H9 (cell line): ENCODE measurements at regions not wholly inside any gene's neighbourhood (a gene's known extent, or its start where the extent isn't known, plus 50 kb on each side); places are given as distances from the start of the nearest gene placed in this dataset.

Experiments
- DNase-seq: peaks from one replicate; pipeline ENCODE4 v3.0.0-alpha.2; 2017
- H2AFZ ChIP-seq: one replicate; pipeline ENCODE4 v1.6.1; 2013; ENCODE audit warnings: mild to moderate bottlenecking, low read length, control low read depth, moderate library complexity
- H2AK5ac ChIP-seq: 2 replicates; pipeline ENCODE4 v1.6.1; 2013; ENCODE audit warnings: low read length, control low read depth, mixed read lengths; ENCODE audit not compliant: insufficient read length
- H2BK120ac ChIP-seq: one replicate; pipeline ENCODE4 v1.6.1; 2013; ENCODE audit warnings: low read depth, mild to moderate bottlenecking, low read length, control low read depth, inconsistent platforms; ENCODE audit not compliant: poor library complexity, severe bottlenecking
- H2BK12ac ChIP-seq: 2 replicates; pipeline ENCODE4 v1.6.1; 2013; ENCODE audit warnings: low read length, control low read depth, mixed read lengths, low read depth; ENCODE audit not compliant: insufficient read length
- H2BK15ac ChIP-seq: 2 replicates; pipeline ENCODE4 v1.6.1; 2013; ENCODE audit warnings: low read depth, low read length, control low read depth
- H2BK20ac ChIP-seq: one replicate; pipeline ENCODE4 v1.6.1; 2013; ENCODE audit warnings: low read depth, mild to moderate bottlenecking, low read length, control low read depth, inconsistent platforms; ENCODE audit not compliant: poor library complexity, severe bottlenecking
- H2BK5ac ChIP-seq: 2 replicates; pipeline ENCODE4 v1.6.1; 2013; ENCODE audit warnings: low read length, control low read depth, mixed read lengths; ENCODE audit not compliant: insufficient read length
- H3K14ac ChIP-seq: 2 replicates; pipeline ENCODE4 v1.6.1; 2013; ENCODE audit warnings: low read length, control low read depth; ENCODE audit not compliant: insufficient read depth
- H3K18ac ChIP-seq: 2 replicates; pipeline ENCODE4 v1.6.1; 2013; ENCODE audit warnings: low read depth, mild to moderate bottlenecking, mixed read lengths, low read length, control low read depth; ENCODE audit not compliant: insufficient read length
- H3K23ac ChIP-seq: 2 replicates; pipeline ENCODE4 v1.6.1; 2013; ENCODE audit warnings: low read length, control low read depth, mixed read lengths, low read depth; ENCODE audit not compliant: insufficient read length
- H3K23me2 ChIP-seq: 2 replicates; pipeline ENCODE4 v1.6.1; 2013; ENCODE audit warnings: low read depth, mild to moderate bottlenecking, mixed read lengths, low read length, control low read depth; ENCODE audit not compliant: insufficient read length, poor library complexity, severe bottlenecking
- H3K27ac ChIP-seq: 2 replicates; pipeline ENCODE4 v1.5.1; 2013; ENCODE audit warnings: low read length, control low read depth, mixed read lengths, low read depth; ENCODE audit not compliant: insufficient read length
- H3K27me3 ChIP-seq: 2 replicates; pipeline ENCODE4 v1.6.1; 2013; ENCODE audit warnings: low read length, control low read depth, inconsistent platforms; ENCODE audit not compliant: insufficient read depth
- H3K4ac ChIP-seq: 2 replicates; pipeline ENCODE4 v1.6.1; 2013; ENCODE audit warnings: low read depth, mild to moderate bottlenecking, control low read depth, inconsistent platforms, low read length, moderate library complexity
- H3K4me1 ChIP-seq: 2 replicates; pipeline ENCODE4 v1.6.1; 2013; ENCODE audit warnings: low read length, control low read depth, inconsistent platforms; ENCODE audit not compliant: insufficient read depth
- H3K4me2 ChIP-seq: 2 replicates; pipeline ENCODE4 v1.6.1; 2013; ENCODE audit warnings: low read length, control low read depth, mixed read lengths; ENCODE audit not compliant: insufficient read length, insufficient read depth
- H3K56ac ChIP-seq: 2 replicates; pipeline ENCODE4 v1.6.1; 2013; ENCODE audit warnings: low read depth, mild to moderate bottlenecking, mixed read lengths, low read length, control low read depth; ENCODE audit not compliant: insufficient read length
- H3K79me1 ChIP-seq: 2 replicates; pipeline ENCODE4 v1.6.1; 2013; ENCODE audit warnings: low read depth, mild to moderate bottlenecking, moderate library complexity, low read length, control low read depth, inconsistent platforms; ENCODE audit not compliant: insufficient read depth, poor library complexity, severe bottlenecking
- H3K79me2 ChIP-seq: 2 replicates; pipeline ENCODE4 v1.6.1; 2013; ENCODE audit warnings: low read length, control low read depth, inconsistent platforms; ENCODE audit not compliant: insufficient read depth
- H3K9ac ChIP-seq: 2 replicates; pipeline ENCODE4 v1.6.1; 2013; ENCODE audit warnings: low read length, control low read depth, mixed read lengths; ENCODE audit not compliant: insufficient read length; ENCODE audit errors: extremely low read depth
- H3K9me3 ChIP-seq: one replicate; pipeline ENCODE4 v1.6.1; 2013; ENCODE audit warnings: low read depth, low read length, inconsistent platforms; ENCODE audit not compliant: control insufficient read depth
- H3T11ph ChIP-seq: one replicate; pipeline ENCODE4 v1.6.1; 2013; ENCODE audit warnings: mild to moderate bottlenecking, low read length, control low read depth, inconsistent platforms
- H4K20me1 ChIP-seq: one replicate; pipeline ENCODE4 v1.6.1; 2013; ENCODE audit not compliant: control insufficient read depth, insufficient read length, insufficient read depth
- H4K5ac ChIP-seq: 2 replicates; pipeline ENCODE4 v1.6.1; 2013; ENCODE audit warnings: low read depth, mild to moderate bottlenecking, mixed read lengths, low read length, control low read depth; ENCODE audit not compliant: insufficient read length
- H4K8ac ChIP-seq: replicated peaks from 2 replicates; pipeline ENCODE4 v1.6.1; 2013; ENCODE audit warnings: low read length, control low read depth, mixed read lengths, low read depth; ENCODE audit not compliant: insufficient read length
- H4K91ac ChIP-seq: 2 replicates; pipeline ENCODE4 v1.6.1; 2013; ENCODE audit warnings: low read depth, mild to moderate bottlenecking, moderate library complexity, mixed read lengths, low read length, control low read depth; ENCODE audit not compliant: insufficient read length
- H3K27ac Mint-ChIP-seq, 3 experiments: 2 replicates in 2 of 3; 3 replicates in 1 of 3; pipeline ENCODE4 v1.8.0; 2020 to 2021; ENCODE audit warnings: mixed read lengths in 3 of 3, mild to moderate bottlenecking in 1 of 3, moderate library complexity in 1 of 3
- H3K27me3 Mint-ChIP-seq: 2 replicates; pipeline ENCODE4 v1.8.0; 2021; ENCODE audit warnings: low read depth, mild to moderate bottlenecking, moderate library complexity, mixed read lengths
- H3K36me3 Mint-ChIP-seq, 3 experiments: 2 replicates in 2 of 3; 3 replicates in 1 of 3; pipeline ENCODE4 v1.8.0; 2020 to 2021; ENCODE audit warnings: low read depth in 3 of 3, mixed read lengths in 3 of 3; ENCODE audit not compliant: insufficient read depth in 1 of 3
- H3K4me1 Mint-ChIP-seq, 2 experiments: 2 replicates each; pipeline ENCODE4 v1.8.0; 2020; ENCODE audit warnings: mixed read lengths in 2 of 2
- H3K4me3 Mint-ChIP-seq, 2 experiments: 2 replicates in 1 of 2; 3 replicates in 1 of 2; pipeline ENCODE4 v1.8.0; 2020 to 2021; ENCODE audit warnings: mild to moderate bottlenecking in 2 of 2, mixed read lengths in 2 of 2, moderate library complexity in 1 of 2
- H3K9me3 Mint-ChIP-seq, 2 experiments: 2 replicates in 1 of 2; 3 replicates in 1 of 2; pipeline ENCODE4 v1.8.0; 2020; ENCODE audit warnings: mild to moderate bottlenecking in 2 of 2, mixed read lengths in 2 of 2, moderate library complexity in 1 of 2
- WGBS: extraction: QIAGEN DNeasy Blood & Tissue Kit; methylation state at CpG from one replicate; pipeline ENCODE4 v1.1.7; 2013; ENCODE audit warnings: missing lambda C conversion rate, low lambda C conversion rate, mixed read lengths; ENCODE audit not compliant: insufficient read length; ENCODE audit errors: extremely low coverage; 5-methylcytosine and 5-hydroxymethylcytosine counted together
- TF ChIP-seq, protein P1 (sequence below): fragments of 200-600 bp; sonication (generic); conservative IDR thresholded peaks from 3 replicates; pipeline ENCODE4 v1.8.0; 2021; ENCODE audit warnings: antibody characterized with exemption, mild to moderate bottlenecking

DNA sequence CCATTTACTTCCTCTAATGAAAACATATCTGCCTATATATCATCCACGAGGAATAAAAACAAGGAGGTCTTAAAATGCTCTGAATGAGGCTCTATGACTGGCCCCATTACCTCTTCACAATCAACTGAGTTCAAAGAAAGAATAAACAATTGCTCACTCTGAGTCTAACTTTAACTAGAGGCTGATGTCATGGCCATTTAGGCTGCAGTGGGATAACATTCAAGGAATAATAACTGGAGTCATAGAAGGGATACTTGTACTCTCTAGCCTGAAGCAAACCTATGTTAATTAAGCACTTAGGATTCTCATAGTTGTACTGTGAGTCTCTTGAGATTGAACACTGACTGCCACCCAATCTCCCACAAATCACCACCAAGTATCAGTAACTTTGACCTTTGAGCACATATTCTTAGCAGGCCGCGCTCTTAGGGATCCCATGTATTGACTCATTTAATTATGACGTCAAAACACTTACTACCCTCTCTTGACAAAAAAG is 70.2 kb downstream of the PERP start:
- Histone ChIP-seq H2BK5ac (no peak overlapping the region), H2BK15ac (no peak overlapping the region), H2BK120ac (no peak overlapping the region), H3K14ac (no peak overlapping the region), H3K23ac (no peak overlapping the region), H4K5ac (no peak overlapping the region), H3K4me2 (no peak overlapping the region), H2BK20ac (no peak overlapping the region), H3K4me1 (no peaks in the 10 kb centered on the region), H2AFZ (no peak overlapping the region), H3K79me2 (no peaks in the 10 kb centered on the region), H3K27me3 (no peaks in the 10 kb centered on the region), H4K20me1 (no peaks in the 10 kb centered on the region), H3K23me2 (no peaks in the 10 kb centered on the region), H2BK12ac (no peak overlapping the region), H4K8ac (no peak overlapping the region), H3T11ph (no peak overlapping the region), H3K18ac (no peak overlapping the region), H4K91ac (no peak overlapping the region), H3K4ac (no peak overlapping the region), H3K9me3 (no peaks in the 10 kb centered on the region), H2AK5ac (no peak overlapping the region), H3K79me1 (no peaks in the 10 kb centered on the region), H3K56ac (no peak overlapping the region), H3K27ac (no peak overlapping the region), H3K9ac (no peak overlapping the region)
- TF ChIP-seq, protein P1, sequence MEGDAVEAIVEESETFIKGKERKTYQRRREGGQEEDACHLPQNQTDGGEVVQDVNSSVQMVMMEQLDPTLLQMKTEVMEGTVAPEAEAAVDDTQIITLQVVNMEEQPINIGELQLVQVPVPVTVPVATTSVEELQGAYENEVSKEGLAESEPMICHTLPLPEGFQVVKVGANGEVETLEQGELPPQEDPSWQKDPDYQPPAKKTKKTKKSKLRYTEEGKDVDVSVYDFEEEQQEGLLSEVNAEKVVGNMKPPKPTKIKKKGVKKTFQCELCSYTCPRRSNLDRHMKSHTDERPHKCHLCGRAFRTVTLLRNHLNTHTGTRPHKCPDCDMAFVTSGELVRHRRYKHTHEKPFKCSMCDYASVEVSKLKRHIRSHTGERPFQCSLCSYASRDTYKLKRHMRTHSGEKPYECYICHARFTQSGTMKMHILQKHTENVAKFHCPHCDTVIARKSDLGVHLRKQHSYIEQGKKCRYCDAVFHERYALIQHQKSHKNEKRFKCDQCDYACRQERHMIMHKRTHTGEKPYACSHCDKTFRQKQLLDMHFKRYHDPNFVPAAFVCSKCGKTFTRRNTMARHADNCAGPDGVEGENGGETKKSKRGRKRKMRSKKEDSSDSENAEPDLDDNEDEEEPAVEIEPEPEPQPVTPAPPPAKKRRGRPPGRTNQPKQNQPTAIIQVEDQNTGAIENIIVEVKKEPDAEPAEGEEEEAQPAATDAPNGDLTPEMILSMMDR = no peak
- H3K9me3 Mint-ChIP-seq = no peaks in the 10 kb centered on the region
- H3K36me3 Mint-ChIP-seq = no peaks in the 10 kb centered on the region
- H3K4me3 Mint-ChIP-seq = no peak overlapping the region
- H3K27me3 Mint-ChIP-seq = no peaks in the 10 kb centered on the region
- WGBS = no CpG with 5 or more reads among the region's 4 CpGs
- peaks cover 0 to 3% of the 10 kb centered on the region in 2 experiments; a peak in 1 of 4 replicates for H3K4me1 Mint-ChIP-seq
- no peak overlapping the region for H3K27ac Mint-ChIP-seq
- DNase-seq = no peak
